ENCODE measurements at regions not wholly inside any gene's neighbourhood (a gene's known extent, or its start where the extent isn't known, plus 50 kb on each side); places are given as distances from the start of the nearest gene placed in this dataset.

DNA sequence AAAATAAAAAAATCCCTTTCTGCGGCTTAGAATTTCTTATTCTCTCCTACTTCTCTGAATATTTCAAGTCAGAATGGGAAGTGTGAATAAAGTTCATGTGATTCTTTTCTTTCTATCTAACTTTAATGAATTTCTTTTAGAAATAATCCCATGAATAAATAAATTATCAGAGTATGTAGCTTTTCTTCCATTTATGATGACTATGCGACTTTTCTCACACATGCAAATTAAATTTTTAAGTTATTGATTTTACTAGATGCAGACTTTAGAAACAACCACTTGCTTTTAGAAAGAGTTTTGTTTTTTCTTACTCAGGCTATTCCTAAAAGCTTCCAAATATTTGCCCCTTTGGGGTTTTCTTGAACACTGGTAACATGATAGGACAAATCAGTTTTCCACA is 477.7 kb upstream of the AGTR1 start:
- FAIRE-seq = no peak
- TF ChIP-seq SPI1 (IDR thresholded peaks at IDR 0.05; ENCODE audit: low read depth, low read length) (no peak), TAF1 (IDR thresholded peaks at IDR 0.05; ENCODE audit: low read depth, low read length) (no peak), POLR2A (IDR thresholded peaks at IDR 0.05; ENCODE audit: low read depth, low read length) (no peak), POLR2AphosphoS5 (IDR thresholded peaks at IDR 0.05; ENCODE audit: low read depth, low read length) (no peak), PAX5 (IDR thresholded peaks at IDR 0.05; ENCODE audit: insufficient read depth, low read length, severe bottlenecking) (no peak), POU2F2 (IDR thresholded peaks at IDR 0.05; ENCODE audit: low read depth, low read length) (no peak)
- no peak for DNase-seq (ENCODE audit: insufficient read length, low spot score)

DNA sequence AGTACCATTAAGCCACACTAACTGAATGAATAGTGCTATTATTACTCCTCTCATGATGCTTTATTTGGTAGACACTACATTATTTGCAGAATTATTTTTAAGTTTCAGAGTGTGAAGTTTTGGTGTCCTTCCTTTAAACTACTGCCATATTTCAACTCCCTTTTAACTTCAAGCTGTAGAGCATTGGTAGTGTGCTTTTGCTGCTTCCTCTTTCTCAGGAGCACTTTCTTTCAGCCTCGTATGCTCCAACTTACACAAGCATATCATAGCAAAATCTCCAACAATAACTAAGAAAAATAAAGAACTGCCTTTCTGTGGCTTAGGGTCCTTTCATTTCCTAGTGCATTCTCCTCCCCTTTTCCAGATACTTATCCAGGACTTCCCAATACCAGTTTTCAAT is 476.4 kb upstream of the AGTR1 start:
- TF ChIP-seq SPI1 (IDR thresholded peaks at IDR 0.05; ENCODE audit: low read depth, low read length) (peak; percentile 12; the same call in 1 of the 2 replicates), TAF1 (IDR thresholded peaks at IDR 0.05; ENCODE audit: low read depth, low read length) (no peak), POU2F2 (IDR thresholded peaks at IDR 0.05; ENCODE audit: low read depth, low read length) (no peak), POLR2A (IDR thresholded peaks at IDR 0.05; ENCODE audit: low read depth, low read length) (no peak)
- FAIRE-seq = no peak
- DNase-seq (ENCODE audit: insufficient read length, low spot score) = no peak

DNA sequence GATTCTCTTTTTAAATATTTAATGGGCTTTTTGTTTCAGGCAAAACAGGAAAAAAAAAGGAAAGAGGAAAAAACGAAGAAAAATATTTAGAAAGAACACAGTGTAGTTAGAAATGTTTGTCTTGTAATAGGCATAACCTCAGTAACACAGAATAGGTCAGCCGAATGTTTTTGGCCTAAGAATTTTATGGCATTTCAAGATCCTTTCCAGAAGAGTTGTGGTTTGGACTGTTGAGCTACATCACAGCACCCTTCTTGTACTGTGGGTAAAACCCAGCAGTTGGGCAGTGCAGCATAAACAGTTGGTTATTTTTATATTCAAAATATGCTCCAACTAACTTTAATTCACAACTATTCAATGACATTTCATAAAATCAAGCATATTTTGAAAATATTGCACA is 474.4 kb upstream of the AGTR1 start:
- FAIRE-seq (no peak), DNase-seq (ENCODE audit: insufficient read length, low spot score) (no peak)
- no peak for TF ChIP-seq PAX5 (IDR thresholded peaks at IDR 0.05; ENCODE audit: insufficient read depth, low read length, severe bottlenecking)

DNA sequence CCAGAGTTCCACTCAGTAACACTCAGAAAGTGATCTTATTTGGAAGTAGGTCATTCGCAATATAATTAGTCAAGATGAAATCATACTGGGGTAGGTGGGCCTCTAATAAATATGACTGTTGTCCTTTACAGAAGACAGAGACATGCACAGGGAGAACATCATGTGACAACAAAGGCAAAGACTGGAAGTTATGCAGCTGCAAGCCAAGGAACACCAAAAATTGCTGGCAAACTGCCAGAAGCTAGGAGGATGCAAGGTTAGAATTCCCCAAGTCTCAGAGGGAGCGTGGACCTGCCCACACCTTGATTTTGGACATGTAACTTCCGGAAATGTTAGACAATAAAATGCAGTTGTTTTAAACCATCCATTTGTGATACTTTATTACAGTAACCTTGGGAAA is 471.5 kb upstream of the AGTR1 start:
- TF ChIP-seq TAF1 (IDR thresholded peaks at IDR 0.05; ENCODE audit: low read depth, low read length) (no peak), POLR2A (IDR thresholded peaks at IDR 0.05; ENCODE audit: low read depth, low read length) (no peak), POU2F2 (IDR thresholded peaks at IDR 0.05; ENCODE audit: low read depth, low read length) (no peak), POLR2AphosphoS5 (IDR thresholded peaks at IDR 0.05; ENCODE audit: low read depth, low read length) (no peak), SPI1 (IDR thresholded peaks at IDR 0.05; ENCODE audit: low read depth, low read length) (no peak)
- DNase-seq (ENCODE audit: insufficient read length, low spot score) (no peak), FAIRE-seq (no peak)

DNA sequence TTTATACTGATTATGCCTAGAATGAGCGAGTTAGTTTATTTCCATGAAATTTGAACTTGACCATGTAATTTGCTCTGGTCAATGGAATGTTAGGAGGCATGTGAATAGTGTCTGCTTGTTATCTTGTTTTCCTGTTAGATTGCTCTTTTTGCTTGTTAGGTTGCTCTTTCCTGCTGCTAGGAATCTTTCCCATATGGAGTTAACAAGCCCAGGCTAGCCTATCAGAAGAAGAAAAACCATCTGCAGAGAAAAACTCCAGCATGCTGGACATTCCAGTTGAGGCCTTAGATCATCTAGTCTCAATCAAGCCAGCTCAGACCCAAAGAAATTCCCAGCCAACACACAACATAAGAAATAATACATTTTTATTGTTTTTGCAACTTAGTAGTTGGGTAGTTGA is 470.2 kb upstream of the AGTR1 start:
- FAIRE-seq (no peak), DNase-seq (ENCODE audit: insufficient read length, low spot score) (no peak)
- TF ChIP-seq POU2F2 (IDR thresholded peaks at IDR 0.05; ENCODE audit: low read depth, low read length) = no peak

DNA sequence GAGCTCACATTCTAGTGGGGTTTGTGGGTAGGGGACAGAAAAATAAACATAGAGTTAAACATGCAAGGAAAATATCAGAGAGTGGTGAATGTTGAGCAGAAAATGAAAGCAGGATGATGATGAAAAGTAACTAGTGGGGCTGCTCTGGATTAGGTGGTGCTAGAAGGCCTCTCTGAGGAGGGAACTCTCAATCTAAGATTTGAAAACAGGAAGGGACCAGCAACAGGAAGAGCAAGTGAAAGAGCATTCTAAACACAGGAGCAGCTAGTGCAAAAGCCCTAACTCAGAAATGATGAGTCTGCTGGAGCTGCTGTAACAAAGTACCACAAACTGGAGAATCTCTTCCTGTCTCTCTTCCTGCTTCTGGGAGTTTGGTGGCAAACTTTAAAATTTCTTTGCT is 468.6 kb upstream of the AGTR1 start:
- FAIRE-seq = no peak
- no peak for DNase-seq (ENCODE audit: insufficient read length, low spot score)

DNA sequence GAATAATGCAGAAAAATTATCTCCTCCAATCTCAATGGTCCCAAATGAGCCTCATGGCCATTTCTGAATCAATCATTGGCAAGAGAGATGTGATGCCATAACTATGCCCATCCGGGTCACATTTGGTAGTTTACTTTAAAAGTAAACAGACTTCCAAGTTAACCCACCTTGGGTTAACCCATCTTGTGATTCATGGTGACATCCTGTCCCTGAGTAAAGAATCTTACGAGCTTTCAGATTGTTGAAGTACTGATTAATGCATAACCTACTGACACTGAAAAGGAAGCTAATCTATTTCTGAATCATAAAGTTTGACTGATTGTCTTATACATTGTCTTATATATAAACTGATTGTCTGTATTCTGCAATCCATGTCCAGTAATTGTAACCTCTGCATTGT is 467.2 kb upstream of the AGTR1 start:
- TF ChIP-seq POU2F2 (IDR thresholded peaks at IDR 0.05; ENCODE audit: low read depth, low read length) = no peak
- TF ChIP-seq TAF1 (IDR thresholded peaks at IDR 0.05; ENCODE audit: low read depth, low read length) = no peak
- TF ChIP-seq POLR2AphosphoS5 (IDR thresholded peaks at IDR 0.05; ENCODE audit: low read depth, low read length) = no peak
- TF ChIP-seq PAX5 (IDR thresholded peaks at IDR 0.05; ENCODE audit: insufficient read depth, low read length, severe bottlenecking) = no peak
- TF ChIP-seq POLR2A (IDR thresholded peaks at IDR 0.05; ENCODE audit: low read depth, low read length) = no peak
- no peak for TF ChIP-seq SPI1 (IDR thresholded peaks at IDR 0.05; ENCODE audit: low read depth, low read length)
- no peak for FAIRE-seq

More for the DNA sequence above, 468.6 kb upstream of the AGTR1 start:
- TF ChIP-seq POLR2AphosphoS5 (IDR thresholded peaks at IDR 0.05; ENCODE audit: low read depth, low read length) = no peak
- TF ChIP-seq SPI1 (IDR thresholded peaks at IDR 0.05; ENCODE audit: low read depth, low read length) = no peak
- no peak for TF ChIP-seq TAF1 (IDR thresholded peaks at IDR 0.05; ENCODE audit: low read depth, low read length)
- TF ChIP-seq POLR2A (IDR thresholded peaks at IDR 0.05; ENCODE audit: low read depth, low read length) = no peak
- no peak for TF ChIP-seq POU2F2 (IDR thresholded peaks at IDR 0.05; ENCODE audit: low read depth, low read length)
- no peak for TF ChIP-seq PAX5 (IDR thresholded peaks at IDR 0.05; ENCODE audit: insufficient read depth, low read length, severe bottlenecking)

DNA sequence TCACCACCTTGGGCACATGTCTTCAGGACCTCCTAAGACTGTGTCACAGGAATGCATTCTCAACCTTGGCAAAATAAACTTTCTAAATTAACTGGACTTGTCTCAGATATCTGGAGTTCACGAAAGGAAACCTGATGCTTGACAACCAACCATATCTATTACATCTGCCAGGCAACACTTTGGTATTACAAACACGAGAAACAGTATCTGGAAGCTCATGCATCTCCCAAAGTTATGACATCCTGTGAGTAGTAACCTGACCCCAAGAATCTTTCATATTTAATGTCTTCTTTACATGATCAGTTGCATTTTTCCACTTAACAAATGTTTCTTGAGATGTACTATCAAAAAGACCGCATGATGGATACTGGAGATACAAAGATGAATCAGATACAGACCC is 465.3 kb upstream of the AGTR1 start:
- FAIRE-seq = no peak
- no peak for TF ChIP-seq POU2F2 (IDR thresholded peaks at IDR 0.05; ENCODE audit: low read depth, low read length)
- TF ChIP-seq PAX5 (IDR thresholded peaks at IDR 0.05; ENCODE audit: insufficient read depth, low read length, severe bottlenecking) = no peak
- no peak for TF ChIP-seq TAF1 (IDR thresholded peaks at IDR 0.05; ENCODE audit: low read depth, low read length)

More for the DNA sequence above, 467.2 kb upstream of the AGTR1 start:
- no peak for DNase-seq (ENCODE audit: insufficient read length, low spot score)

DNA sequence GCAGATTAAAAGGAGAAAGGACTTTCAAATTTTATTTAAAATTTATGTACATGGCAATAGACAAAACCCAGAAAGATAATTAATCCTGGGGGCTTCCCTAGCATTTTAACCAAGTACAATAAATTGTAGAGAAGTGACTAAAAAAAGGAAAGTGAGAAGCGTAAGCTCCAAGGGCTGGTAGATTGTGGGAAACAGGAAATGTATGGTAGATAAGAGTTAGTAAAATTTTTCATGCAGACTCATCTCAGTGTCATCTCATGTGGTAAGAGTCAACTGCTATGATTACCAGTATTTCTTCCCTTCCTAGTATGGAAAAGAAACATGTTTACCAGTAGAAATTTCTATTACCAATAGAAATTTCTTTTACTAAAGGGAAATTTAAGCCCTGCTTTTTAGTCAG is 464.3 kb upstream of the AGTR1 start:
- no peak for TF ChIP-seq POLR2AphosphoS5 (IDR thresholded peaks at IDR 0.05; ENCODE audit: low read depth, low read length)
- no peak for TF ChIP-seq POLR2A (IDR thresholded peaks at IDR 0.05; ENCODE audit: low read depth, low read length)
- TF ChIP-seq TAF1 (IDR thresholded peaks at IDR 0.05; ENCODE audit: low read depth, low read length) = no peak
- TF ChIP-seq SPI1 (IDR thresholded peaks at IDR 0.05; ENCODE audit: low read depth, low read length) = no peak
- TF ChIP-seq PAX5 (IDR thresholded peaks at IDR 0.05; ENCODE audit: insufficient read depth, low read length, severe bottlenecking) = no peak
- no peak for TF ChIP-seq POU2F2 (IDR thresholded peaks at IDR 0.05; ENCODE audit: low read depth, low read length)
- no peak for FAIRE-seq
- DNase-seq (ENCODE audit: insufficient read length, low spot score) = no peak

More for the DNA sequence above, 465.3 kb upstream of the AGTR1 start:
- DNase-seq (ENCODE audit: insufficient read length, low spot score) = no peak

DNA sequence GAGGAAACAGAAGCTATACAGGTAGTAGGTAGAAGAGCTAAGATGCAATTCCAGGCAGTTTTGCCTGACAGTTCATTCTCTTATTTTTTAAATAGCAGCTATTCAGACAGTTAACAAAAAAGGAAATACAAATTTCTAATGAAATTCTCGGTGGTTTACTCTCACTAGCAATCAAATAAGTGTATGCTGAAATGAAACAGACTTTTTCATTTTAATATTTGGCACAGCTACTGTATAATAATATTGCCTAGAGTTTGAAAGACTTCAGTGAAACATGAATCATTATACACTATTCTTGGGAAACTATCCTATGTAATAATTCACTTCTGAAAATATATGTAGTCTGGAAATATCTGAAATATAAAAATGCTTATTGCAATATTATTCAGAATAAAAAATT is 463.2 kb upstream of the AGTR1 start:
- no peak for FAIRE-seq

DNA sequence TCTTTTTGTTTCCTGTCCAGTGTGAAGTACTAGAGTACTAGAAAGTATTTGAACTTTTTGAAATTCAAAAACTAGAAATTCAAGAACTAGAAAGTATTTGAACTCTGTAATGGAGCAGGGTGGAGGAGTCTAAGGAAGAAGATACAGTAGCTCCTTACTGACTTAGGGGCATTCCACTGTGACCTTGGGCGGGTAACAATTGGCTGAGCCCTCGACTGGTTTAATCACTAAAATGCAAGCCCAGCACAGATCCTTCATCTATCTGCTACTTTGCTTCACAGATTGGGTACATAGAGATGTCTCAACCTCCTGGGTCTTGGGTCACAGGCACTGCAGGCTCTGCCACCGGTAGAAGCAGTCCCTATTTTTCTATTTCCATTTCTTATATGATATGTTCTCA is 462.1 kb upstream of the AGTR1 start:
- FAIRE-seq (no peak), DNase-seq (ENCODE audit: insufficient read length, low spot score) (no peak)
- TF ChIP-seq POLR2A (IDR thresholded peaks at IDR 0.05; ENCODE audit: low read depth, low read length) = no peak
- no peak for TF ChIP-seq SPI1 (IDR thresholded peaks at IDR 0.05; ENCODE audit: low read depth, low read length)
- TF ChIP-seq POU2F2 (IDR thresholded peaks at IDR 0.05; ENCODE audit: low read depth, low read length) = no peak
- TF ChIP-seq PAX5 (IDR thresholded peaks at IDR 0.05; ENCODE audit: insufficient read depth, low read length, severe bottlenecking) = no peak
- no peak for TF ChIP-seq POLR2AphosphoS5 (IDR thresholded peaks at IDR 0.05; ENCODE audit: low read depth, low read length)
- TF ChIP-seq TAF1 (IDR thresholded peaks at IDR 0.05; ENCODE audit: low read depth, low read length) = no peak

More for the DNA sequence above, 463.2 kb upstream of the AGTR1 start:
- TF ChIP-seq POU2F2 (IDR thresholded peaks at IDR 0.05; ENCODE audit: low read depth, low read length) = no peak
- no peak for DNase-seq (ENCODE audit: insufficient read length, low spot score)

Data from GM12891 (cell line).